ENCODE measurements at regions not wholly inside any gene's neighbourhood (a gene's known extent, or its start where the extent isn't known, plus 50 kb on each side); places are given as distances from the start of the nearest gene placed in this dataset.

- no peak for TF ChIP-seq CTCF (IDR thresholded peaks at IDR 0.05)
- no peak for TF ChIP-seq EZH2phosphoT487 (IDR thresholded peaks at IDR 0.05)
- TF ChIP-seq EZH2 (IDR thresholded peaks at IDR 0.05), result no peak
Observed at GRCh38 chr1:5001466-5001865, 347.1 kb downstream of the AJAP1 start.

All from neural progenitor cell (in vitro differentiated cells).